HG03139 (cell line): ENCODE measurements at regions not wholly inside any gene's neighbourhood (a gene's known extent, or its start where the extent isn't known, plus 50 kb on each side); places are given as distances from the start of the nearest gene placed in this dataset.
"Not testable (repeated sequence)": the region's sequence is repeated elsewhere in the genome, so short reads cannot be mapped to it uniquely, and the experiment has no call there.

Experiments used
- ATAC-seq: cut with Tn5 transposase; IDR thresholded peaks from one replicate; pipeline ENCODE4 v1.9.1; 2021; ENCODE audit not compliant: unreplicated experiment

GRCh38 chr3:4216974-4217373 lies 86.2 kb upstream of the SETMAR start:
- ATAC-seq, result not testable (repeated sequence)

GRCh38 chr3:4218456-4219226 lies 84.5 kb upstream of the SETMAR start:
- ATAC-seq, result no peak

- ATAC-seq, result no peak
Measured at GRCh38 chr3:4219227-4219568, 84.0 kb upstream of the SETMAR start.

GRCh38 chr3:4220065-4220464 lies 83.1 kb upstream of the SETMAR start:
- no peak for ATAC-seq

- no peak for ATAC-seq
Measured at GRCh38 chr3:4222574-4223175, 80.5 kb upstream of the SETMAR start.

DNA sequence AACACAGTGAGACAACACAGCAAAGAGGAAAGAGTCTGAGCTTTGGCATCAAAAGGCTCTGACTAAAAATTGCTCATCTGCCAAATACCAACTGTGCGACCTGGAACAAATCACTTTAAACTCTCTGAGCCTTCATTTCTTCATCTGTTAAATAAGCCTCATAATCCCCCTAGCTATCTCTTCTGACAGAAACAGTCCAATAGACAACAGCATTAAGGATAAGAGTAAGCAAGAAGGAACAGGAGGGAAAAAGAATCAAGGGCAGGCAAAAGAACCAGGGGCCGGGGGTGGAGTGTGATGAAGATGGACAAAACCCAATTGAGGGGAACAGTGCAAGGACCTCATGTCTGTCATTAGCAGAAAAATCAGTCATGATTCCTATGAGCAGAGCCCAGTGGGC lies 79.4 kb upstream of the SETMAR start:
- no peak for ATAC-seq

DNA sequence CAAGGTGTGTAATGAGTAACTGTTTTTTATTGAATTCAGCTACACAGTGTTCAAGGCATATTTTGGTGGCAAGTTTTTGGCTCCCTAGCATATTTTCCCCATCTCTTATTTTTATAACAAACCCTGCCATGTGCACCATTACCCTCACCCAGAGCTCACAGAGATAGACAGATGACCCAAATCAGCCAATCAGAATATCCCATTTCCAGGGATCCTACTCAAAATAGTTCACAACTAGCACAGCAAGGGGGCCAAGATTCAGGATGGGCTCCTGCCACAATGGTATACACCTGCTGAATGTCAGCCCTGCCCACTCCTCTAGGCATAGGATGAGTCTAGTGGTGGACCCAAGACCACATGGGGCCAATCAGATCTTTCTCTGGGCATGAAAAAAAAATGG lies 78.8 kb upstream of the SETMAR start:
- no peak for ATAC-seq

- ATAC-seq, result no peak
Measured at GRCh38 chr3:4225005-4225471, 78.1 kb upstream of the SETMAR start.

DNA sequence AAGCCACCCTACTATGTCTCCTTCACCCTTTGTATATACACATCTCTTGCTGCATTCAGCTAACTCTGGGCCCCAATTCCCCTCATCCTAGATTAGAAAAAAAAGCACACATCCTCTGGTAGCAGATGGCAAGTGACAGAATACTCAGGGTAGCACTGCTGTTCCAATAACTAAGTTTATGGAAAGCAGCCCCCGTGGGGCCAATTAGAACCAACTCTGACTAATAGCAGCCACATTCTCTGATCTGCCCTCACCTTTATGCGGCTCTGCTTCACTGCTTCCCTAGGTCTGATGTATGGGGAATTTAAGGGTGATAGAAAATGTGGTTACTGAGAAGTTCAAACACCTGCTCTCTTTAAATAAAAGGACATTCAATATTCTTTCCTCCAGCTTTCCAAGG lies 74.9 kb upstream of the SETMAR start:
- no peak for ATAC-seq

DNA sequence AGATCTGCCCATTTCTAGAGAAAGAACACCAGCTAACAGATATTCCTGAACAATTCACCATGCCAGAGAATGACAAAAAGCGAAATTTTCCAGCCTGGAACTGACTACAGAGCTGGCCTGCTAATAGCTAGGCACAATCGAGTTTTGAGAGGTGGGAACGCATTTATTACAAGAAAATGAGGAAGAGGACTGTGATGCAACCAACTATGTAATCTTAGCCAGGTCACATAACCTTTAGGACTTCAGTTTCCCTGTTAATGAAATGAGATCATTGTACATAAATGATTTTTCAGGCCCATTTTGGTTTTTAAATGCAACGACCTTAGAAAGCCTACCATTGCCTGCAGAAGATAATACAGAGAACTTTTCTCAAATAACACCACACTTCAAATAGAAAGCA lies 72.1 kb upstream of the SETMAR start:
- no peak for ATAC-seq

- ATAC-seq, result no peak
Measured at GRCh38 chr3:4232798-4233197, 70.4 kb upstream of the SETMAR start.

- ATAC-seq, result no peak
Measured at GRCh38 chr3:4233488-4233887, 69.7 kb upstream of the SETMAR start.

- no peak for ATAC-seq
Measured at GRCh38 chr3:4234889-4235288, 68.3 kb upstream of the SETMAR start.

DNA sequence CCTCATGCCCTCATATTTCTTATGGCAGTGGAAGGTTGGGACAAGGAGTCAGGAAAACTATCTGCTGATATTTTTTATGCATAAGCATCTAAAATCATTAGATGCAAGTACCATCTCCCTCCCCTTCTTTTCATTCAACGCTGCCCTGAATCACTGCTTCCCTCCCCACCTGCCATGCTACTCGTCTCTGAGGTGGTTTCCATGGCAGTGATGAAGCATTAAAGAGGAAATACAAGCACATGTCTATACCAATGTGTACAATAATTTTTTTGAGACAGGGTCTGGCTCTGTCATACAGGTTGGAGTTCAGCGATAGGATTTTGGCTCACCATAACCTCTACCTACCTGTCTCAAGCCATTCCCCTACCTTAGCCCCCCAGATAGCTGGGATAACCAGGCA lies 67.5 kb upstream of the SETMAR start:
- no peak for ATAC-seq

DNA sequence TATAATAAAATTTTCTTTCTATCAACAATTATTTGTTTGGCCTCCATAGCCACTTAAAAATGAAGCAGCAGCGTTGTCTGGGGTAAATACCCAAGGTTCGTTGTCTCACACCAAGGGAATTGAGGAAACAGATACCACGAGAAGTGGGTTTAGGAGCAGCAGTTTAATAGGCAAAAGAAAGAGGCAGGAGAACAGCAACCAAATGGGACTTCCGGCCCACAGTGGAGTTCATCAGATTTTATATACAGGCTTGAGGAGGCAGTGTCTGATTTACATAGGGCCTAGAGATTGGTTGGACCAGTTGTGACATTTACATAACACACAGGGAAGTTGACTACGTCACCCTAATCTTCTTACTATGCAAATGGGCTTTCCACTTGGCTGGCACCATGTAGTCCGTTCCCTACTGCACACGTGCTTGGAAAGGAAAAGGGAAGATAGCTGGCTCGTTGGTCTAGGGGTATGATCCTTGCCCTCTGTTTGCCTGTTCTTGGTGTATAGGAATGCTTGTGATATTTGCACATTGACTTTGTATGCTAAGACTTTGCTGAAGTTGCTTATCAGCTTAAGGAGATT lies 61.5 kb upstream of the SETMAR start:
- no peak for ATAC-seq

GRCh38 chr3:4245671-4246070 lies 57.5 kb upstream of the SETMAR start:
- ATAC-seq, result no peak

DNA sequence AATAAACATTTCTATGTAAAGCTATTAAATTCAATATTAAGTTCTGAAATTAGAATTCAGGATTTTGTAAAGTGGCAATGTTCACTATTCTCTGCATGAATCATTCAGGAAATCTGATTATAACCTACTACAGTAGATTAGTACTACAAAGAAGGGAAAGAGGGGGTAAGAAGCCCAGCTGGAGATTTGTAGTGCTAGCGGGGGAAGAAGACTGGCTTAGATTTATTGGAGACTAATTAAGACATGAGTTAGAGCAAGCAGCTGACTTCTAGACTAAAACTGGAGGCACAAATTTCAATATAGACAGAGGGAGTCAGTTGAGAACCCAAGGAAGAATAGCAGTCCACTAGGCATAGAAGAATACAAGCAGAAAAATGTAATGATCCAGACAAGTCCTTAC lies 55.8 kb upstream of the SETMAR start:
- ATAC-seq, result no peak

- no peak for ATAC-seq
Measured at GRCh38 chr3:4250064-4250463, 53.1 kb upstream of the SETMAR start.

GRCh38 chr3:4251412-4251811 lies 51.8 kb upstream of the SETMAR start:
- no peak for ATAC-seq

DNA sequence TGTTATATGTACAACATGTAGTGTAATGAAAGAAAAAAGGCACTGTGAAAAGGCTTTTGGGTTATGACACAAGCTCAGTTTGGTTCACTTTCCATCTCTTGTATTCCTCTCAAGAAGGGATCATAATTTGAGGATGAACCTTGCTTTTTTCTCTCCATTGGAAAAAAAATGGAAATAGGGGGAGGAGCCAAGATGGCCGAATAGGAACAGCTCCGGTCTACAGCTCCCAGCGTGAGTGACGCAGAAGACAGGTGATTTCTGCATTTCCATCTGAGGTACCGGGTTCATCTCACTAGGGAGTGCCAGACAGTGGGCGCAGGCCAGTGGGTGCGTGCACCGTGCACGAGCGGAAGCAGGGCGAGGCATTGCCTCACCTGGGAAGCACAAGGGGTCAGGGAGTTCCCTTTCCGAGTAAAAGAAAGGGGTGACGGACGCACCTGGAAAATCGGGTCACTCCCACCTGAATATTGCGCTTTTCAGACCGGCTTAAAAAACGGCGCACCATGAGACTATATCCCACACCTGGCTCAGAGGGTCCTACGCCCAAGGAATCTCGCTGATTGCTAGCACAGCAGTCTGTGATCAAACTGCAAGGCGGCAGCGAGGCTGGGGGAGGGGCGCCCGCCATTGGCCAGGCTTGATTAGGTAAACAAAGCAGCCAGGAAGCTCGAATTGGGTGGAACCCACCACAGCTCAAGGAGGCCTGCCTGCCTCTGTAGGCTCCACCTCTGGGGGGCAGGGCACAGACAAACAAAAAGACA lies 49.9 kb upstream of the SETMAR start:
- not testable (repeated sequence) for ATAC-seq
